H1 (cell line): ENCODE measurements at regions not wholly inside any gene's neighbourhood (a gene's known extent, or its start where the extent isn't known, plus 50 kb on each side); places are given as distances from the start of the nearest gene placed in this dataset.
"Not testable (repeated sequence)": the region's sequence is repeated elsewhere in the genome, so short reads cannot be mapped to it uniquely, and the experiment has no call there.

Source experiments
- CTCF ChIA-PET: fragments of 300-600 bp; sonication (Branson Sonifier 250); formaldehyde crosslinking; loops from one replicate; lab custom pipeline; 2021; ENCODE audit not compliant: partially characterized antibody; lab: Charles Lee
- POLR2A ChIA-PET: fragments of 300-600 bp; sonication (Branson Sonifier 250); formaldehyde crosslinking; loops from one replicate; lab custom pipeline; 2021; ENCODE audit warnings: inconsistent platforms; ENCODE audit not compliant: partially characterized antibody; lab: Charles Lee
- DNase-seq, 2 experiments: peaks; one replicate each; pipeline versions ENCODE4 v3.0.0 to v3.0.0-alpha.2; 2010 to 2022; ENCODE audit warnings: low spot score in 2 of 2, low read depth in 1 of 2, mixed read lengths in 1 of 2
- FAIRE-seq: peaks from 2 replicates; lab custom pipeline; 2011; peaks lifted over from hg19 to GRCh38; lab: Jason Lieb, UNC
- H2AFZ ChIP-seq: 2 replicates; pipeline ENCODE4 v1.8.1; 2012; ENCODE audit warnings: low read length, inconsistent platforms
- H2AK5ac ChIP-seq: 2 replicates; pipeline ENCODE4 v1.6.1; 2013; ENCODE audit warnings: low read depth, low read length
- H2BK120ac ChIP-seq: replicated peaks from 2 replicates; pipeline ENCODE3; 2013; ENCODE audit warnings: low read depth, low read length, inconsistent platforms
- H2BK12ac ChIP-seq: 2 replicates; pipeline ENCODE4 v1.6.1; 2013; ENCODE audit warnings: low read depth, low read length
- H2BK15ac ChIP-seq: 2 replicates; pipeline ENCODE4 v1.6.1; 2013; ENCODE audit warnings: low read length
- H2BK20ac ChIP-seq: 2 replicates; pipeline ENCODE4 v1.6.1; 2013; ENCODE audit warnings: low read length
- H2BK5ac ChIP-seq: 2 replicates; pipeline ENCODE4 v1.6.1; 2013; ENCODE audit warnings: low read depth, low read length
- H3K14ac ChIP-seq: 2 replicates; pipeline ENCODE4 v1.6.1; 2013; ENCODE audit warnings: inconsistent platforms; ENCODE audit not compliant: insufficient read length
- H3K18ac ChIP-seq: 2 replicates; pipeline ENCODE4 v1.6.1; 2013; ENCODE audit warnings: low read length; ENCODE audit errors: extremely low read depth
- H3K23ac ChIP-seq: 2 replicates; pipeline ENCODE4 v1.6.1; 2013; ENCODE audit warnings: inconsistent platforms; ENCODE audit not compliant: insufficient read length
- H3K23me2 ChIP-seq: 2 replicates; pipeline ENCODE4 v1.6.1; 2013; ENCODE audit warnings: low read depth, low read length
- H3K27ac ChIP-seq: 2 replicates; pipeline ENCODE4 v1.6.1; 2011; ENCODE audit warnings: low read depth, low read length, inconsistent platforms
- H3K27me3 ChIP-seq, 4 experiments: replicated peaks in 1 of 4; 1 replicate in 1 of 4; 2 replicates in 3 of 4; pipeline versions ENCODE4 v1.6.1 to v1.8.1; 2011 to 2013; ENCODE audit warnings: low read length in 3 of 4, mild to moderate bottlenecking in 3 of 4, inconsistent platforms in 2 of 4, mixed read lengths in 2 of 4, moderate library complexity in 1 of 4; ENCODE audit not compliant: control insufficient read depth in 3 of 4, insufficient read depth in 3 of 4; ENCODE audit errors: extremely low read depth in 1 of 4
- H3K36me3 ChIP-seq, 4 experiments: 2 replicates each; pipeline versions ENCODE4 v1.6.1 to v1.8.1; 2011 to 2013; ENCODE audit warnings: mild to moderate bottlenecking in 4 of 4, low read length in 3 of 4, moderate library complexity in 2 of 4, control low read depth in 1 of 4, inconsistent platforms in 1 of 4; ENCODE audit not compliant: insufficient read depth in 4 of 4, control insufficient read depth in 2 of 4
- H3K4ac ChIP-seq: replicated peaks from 2 replicates; pipeline ENCODE3; 2013; ENCODE audit warnings: low read length, low read depth, mixed read lengths, inconsistent platforms; ENCODE audit not compliant: insufficient read length
- H3K4me1 ChIP-seq, 4 experiments: replicated peaks in 1 of 4; 1 replicate in 1 of 4; 2 replicates in 3 of 4; pipeline versions ENCODE4 v1.6.1 to v1.8.1; 2011 to 2013; ENCODE audit warnings: low read length in 3 of 4, inconsistent platforms in 2 of 4, mixed read lengths in 1 of 4; ENCODE audit not compliant: insufficient read depth in 4 of 4, control insufficient read depth in 3 of 4
- H3K4me2 ChIP-seq, 2 experiments: 2 replicates each; pipeline versions ENCODE4 v1.6.1 to v1.8.1; 2011 to 2013; ENCODE audit warnings: low read depth in 2 of 2, low read length in 2 of 2, control low read depth in 1 of 2, inconsistent platforms in 1 of 2, mild to moderate bottlenecking in 1 of 2; ENCODE audit not compliant: insufficient read depth in 1 of 2
- H3K4me3 ChIP-seq, 4 experiments: fragments of 200-600, 300-600 bp in 1 of 4; sonication (generic), shearing (Covaris generic), sonication (Bioruptor Twin) in 1 of 4; 2 replicates each; pipeline versions ENCODE4 v1.5.1 to v1.8.1; 2011 to 2016; ENCODE audit warnings: low read length in 4 of 4, low read depth in 3 of 4, control low read depth in 2 of 4, inconsistent platforms in 2 of 4, mild to moderate bottlenecking in 2 of 4, mixed read lengths in 1 of 4, moderate library complexity in 1 of 4; ENCODE audit not compliant: insufficient read depth in 2 of 4; ENCODE audit errors: extremely low read depth in 1 of 4
- H3K56ac ChIP-seq: replicated peaks from 2 replicates; pipeline ENCODE3; 2013; ENCODE audit warnings: low read depth, mild to moderate bottlenecking, mixed read lengths, low read length, inconsistent platforms; ENCODE audit not compliant: insufficient read length
- H3K79me1 ChIP-seq: 2 replicates; pipeline ENCODE4 v1.6.1; 2013; ENCODE audit warnings: low read depth, low read length, control low read depth
- H3K79me2 ChIP-seq, 2 experiments: 2 replicates each; pipeline versions ENCODE4 v1.6.1 to v1.8.1; 2012 to 2013; ENCODE audit warnings: low read length in 2 of 2, mild to moderate bottlenecking in 2 of 2, inconsistent platforms in 1 of 2; ENCODE audit not compliant: insufficient read depth in 2 of 2, control insufficient read depth in 1 of 2
- H3K9ac ChIP-seq, 4 experiments: replicated peaks in 1 of 4; 1 replicate in 1 of 4; 2 replicates in 3 of 4; pipeline versions ENCODE4 v1.6.1 to v1.8.1; 2011 to 2013; ENCODE audit warnings: low read depth in 3 of 4, low read length in 3 of 4, control low read depth in 2 of 4, mild to moderate bottlenecking in 2 of 4, moderate library complexity in 2 of 4, inconsistent platforms in 1 of 4; ENCODE audit errors: extremely low read depth in 1 of 4
- H3K9me3 ChIP-seq, 2 experiments: 2 replicates each; pipeline versions ENCODE4 v1.6.1 to v1.8.1; 2012 to 2013; ENCODE audit warnings: mild to moderate bottlenecking in 2 of 2, moderate library complexity in 2 of 2, control low read depth in 1 of 2, inconsistent platforms in 1 of 2, low read depth in 1 of 2, low read length in 1 of 2, mixed read lengths in 1 of 2; ENCODE audit not compliant: insufficient read depth in 2 of 2
- H4K20me1 ChIP-seq, 2 experiments: replicated peaks in 1 of 2; 2 replicates each; pipeline versions ENCODE3 to v1.8.1; 2011 to 2013; ENCODE audit warnings: inconsistent platforms in 2 of 2, low read length in 2 of 2, mild to moderate bottlenecking in 1 of 2; ENCODE audit not compliant: insufficient read depth in 2 of 2, control insufficient read depth in 1 of 2
- H4K5ac ChIP-seq: 2 replicates; pipeline ENCODE4 v1.6.1; 2013; ENCODE audit warnings: low read length, low read depth, mixed read lengths, inconsistent platforms; ENCODE audit not compliant: insufficient read length
- H4K8ac ChIP-seq: 2 replicates; pipeline ENCODE4 v1.8.0; 2013; ENCODE audit warnings: mild to moderate bottlenecking, moderate library complexity, low read length, inconsistent platforms; ENCODE audit not compliant: insufficient read depth; ENCODE audit errors: extremely low read depth
- H4K91ac ChIP-seq: replicated peaks from 2 replicates; pipeline ENCODE3; 2013; ENCODE audit warnings: low read length, mixed read lengths, inconsistent platforms; ENCODE audit not compliant: insufficient read length
- WGBS, 2 experiments: shearing (Covaris generic) in 1 of 2; methylation state at CpG; one replicate each; pipeline versions ENCODE4 v1.1.6 to v1.1.7; 2013 to 2015; ENCODE audit warnings: low lambda C conversion rate in 2 of 2, mixed read lengths in 2 of 2, inconsistent platforms in 1 of 2, low coverage in 1 of 2, missing lambda C conversion rate in 1 of 2; ENCODE audit not compliant: insufficient replicate concordance in 2 of 2, insufficient coverage in 1 of 2, insufficient read length in 1 of 2; ENCODE audit errors: extremely low coverage in 1 of 2, missing lambda C conversion rate in 1 of 2; 5-methylcytosine and 5-hydroxymethylcytosine counted together

DNA sequence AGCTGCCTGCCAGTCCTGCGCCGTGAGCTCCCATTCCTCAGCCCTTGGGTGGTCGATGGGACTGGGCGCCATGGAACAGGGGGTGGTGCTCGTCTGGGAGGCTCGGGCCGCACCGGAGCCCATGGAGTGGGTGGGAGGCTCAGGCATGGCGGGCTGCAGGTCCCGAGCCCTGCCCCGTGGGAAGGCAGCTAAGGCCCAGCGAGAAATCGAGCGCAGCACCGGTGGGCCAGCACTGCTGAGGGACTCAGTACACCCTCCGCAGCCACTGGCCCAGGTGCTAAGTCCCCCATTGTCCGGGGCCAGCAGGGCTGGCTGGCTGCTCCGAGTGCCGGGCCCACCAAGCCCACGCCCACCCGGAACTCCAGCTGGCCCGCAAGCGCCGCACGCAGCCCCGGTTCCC lies 501.0 kb upstream of the BRINP1 start:
- not testable (repeated sequence) for H3K18ac ChIP-seq

More for the DNA sequence above, 501.0 kb upstream of the BRINP1 start:
- H3K36me3 ChIP-seq, H2BK12ac ChIP-seq, DNase-seq, H2BK5ac ChIP-seq, H3K56ac ChIP-seq, H2BK120ac ChIP-seq, H3K4me2 ChIP-seq, H3K79me2 ChIP-seq, FAIRE-seq, H3K23ac ChIP-seq, H2AK5ac ChIP-seq, H2BK20ac ChIP-seq, H2BK15ac ChIP-seq, H3K27me3 ChIP-seq, H3K9me3 ChIP-seq, H3K79me1 ChIP-seq, H3K14ac ChIP-seq, H4K5ac ChIP-seq, H3K4me3 ChIP-seq, H4K20me1 ChIP-seq, H3K4ac ChIP-seq, H3K4me1 ChIP-seq, POLR2A ChIA-PET, H3K27ac ChIP-seq, H3K23me2 ChIP-seq, H3K9ac ChIP-seq, H4K91ac ChIP-seq, H2AFZ ChIP-seq, H4K8ac ChIP-seq: not testable (repeated sequence)
- WGBS, 2 experiments = 100% methylated on average over 9 of the region's 26 CpGs; no CpG with 5 or more reads in 1 of the 2 experiments
- CTCF ChIA-PET = interaction anchor here (1.3 kb wide), 1 partner anchor 53 kb away, joined by 4 read pairs; no protein-coding TSS in a partner anchor
